ENCODE measurements at regions not wholly inside any gene's neighbourhood (a gene's known extent, or its start where the extent isn't known, plus 50 kb on each side); places are given as distances from the start of the nearest gene placed in this dataset.

DNA sequence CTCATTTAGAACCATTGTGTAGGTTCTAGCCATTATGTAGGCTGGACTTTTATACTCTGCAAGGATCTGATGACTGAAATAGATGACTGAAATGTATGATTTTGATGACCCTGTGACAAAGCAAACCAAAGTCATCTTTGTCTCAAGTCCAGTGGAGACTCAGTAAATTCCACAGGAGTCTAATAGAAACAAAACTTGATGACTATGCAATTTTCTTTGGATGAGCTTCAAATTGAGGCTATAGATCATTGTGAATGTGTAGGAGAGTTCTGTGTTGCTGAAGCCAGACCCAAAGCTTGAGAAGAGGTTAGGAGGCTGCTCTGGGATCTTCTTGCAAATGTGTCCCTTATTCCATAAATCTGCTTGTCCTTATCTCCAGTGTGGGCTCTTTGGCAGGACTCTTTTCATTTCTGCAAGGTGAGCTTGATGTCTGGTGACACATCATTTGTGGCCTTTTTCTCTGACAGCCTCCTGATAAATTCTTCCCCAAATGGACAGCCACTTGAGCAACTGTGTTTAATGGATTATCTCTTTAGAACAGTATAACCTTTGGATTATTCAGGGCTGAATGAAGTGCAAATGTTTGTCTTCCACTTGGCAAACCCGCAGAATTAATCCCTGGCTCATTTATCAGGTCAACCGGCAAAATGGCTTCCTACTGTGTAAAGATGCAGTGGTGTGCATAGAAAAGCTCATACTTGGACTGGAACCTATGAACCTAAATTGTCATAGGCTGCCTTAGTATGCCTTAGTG, 235.1 kb upstream of the ANKH start:
- no peak overlapping the region for H3K4me2 ChIP-seq (replicated peaks; ENCODE audit: low read depth, low read length, poor library complexity, severe bottlenecking)
- H3K4me1 ChIP-seq (ENCODE audit: control insufficient read depth in 2 of 2, insufficient read depth in 2 of 2, low read length in 2 of 2), result no peaks in the 10 kb centered on the region
- ATAC-seq (ENCODE audit: low read depth) (no peak), DNase-seq (no peak)
- no peak overlapping the region for H3K9ac ChIP-seq (ENCODE audit: low read length)
- H3K4me1 Mint-ChIP-seq, result no peaks in the 10 kb centered on the region
- ChIA-PET CTCF (interaction anchor here (0.6 to 2.0 kb wide), 5 partner anchors 8 to 1350 kb away, joined by 3 to 8 read pairs (median 7); no protein-coding TSS in a partner anchor), POLR2A (no interaction called here)
- peaks cover 8% of the 10 kb centered on the region for H3K27me3 Mint-ChIP-seq
- H3K4me3 ChIP-seq (ENCODE audit: control extremely low read depth in 1 of 5, extremely low read depth in 1 of 5, insufficient read depth in 1 of 5, low read depth in 2 of 5, low read length in 4 of 5), result no peak overlapping the region
- no peak overlapping the region for H3K27ac Mint-ChIP-seq
- no peaks in the 10 kb centered on the region for H3K9me3 Mint-ChIP-seq (ENCODE audit: insufficient read depth)
- no peaks in the 10 kb centered on the region for H3K79me2 ChIP-seq (ENCODE audit: control insufficient read depth, insufficient read depth, low read length)
- WGBS (ENCODE audit: insufficient coverage), result 100% methylated on average over 1 of the region's 2 CpGs
- intact Hi-C loops (cut with micrococcal nuclease), result loop anchor here (5.0 kb wide), 1 partner anchor 1351 kb away; no protein-coding TSS in a partner anchor
- H3K9me3 ChIP-seq (ENCODE audit: control extremely low read depth in 1 of 3, control insufficient read depth in 2 of 3, insufficient read depth in 1 of 3, low read length in 2 of 3), result no peaks in the 10 kb centered on the region
- no peaks in the 10 kb centered on the region for H3K27me3 ChIP-seq (replicated peaks in 1 of 4; ENCODE audit: control extremely low read depth in 1 of 4, control insufficient read depth in 3 of 4, insufficient read depth in 4 of 4, low read length in 3 of 4)
- no peak overlapping the region for H3K27ac ChIP-seq (ENCODE audit: low read length in 2 of 2)
- TF ChIP-seq, protein P1, sequence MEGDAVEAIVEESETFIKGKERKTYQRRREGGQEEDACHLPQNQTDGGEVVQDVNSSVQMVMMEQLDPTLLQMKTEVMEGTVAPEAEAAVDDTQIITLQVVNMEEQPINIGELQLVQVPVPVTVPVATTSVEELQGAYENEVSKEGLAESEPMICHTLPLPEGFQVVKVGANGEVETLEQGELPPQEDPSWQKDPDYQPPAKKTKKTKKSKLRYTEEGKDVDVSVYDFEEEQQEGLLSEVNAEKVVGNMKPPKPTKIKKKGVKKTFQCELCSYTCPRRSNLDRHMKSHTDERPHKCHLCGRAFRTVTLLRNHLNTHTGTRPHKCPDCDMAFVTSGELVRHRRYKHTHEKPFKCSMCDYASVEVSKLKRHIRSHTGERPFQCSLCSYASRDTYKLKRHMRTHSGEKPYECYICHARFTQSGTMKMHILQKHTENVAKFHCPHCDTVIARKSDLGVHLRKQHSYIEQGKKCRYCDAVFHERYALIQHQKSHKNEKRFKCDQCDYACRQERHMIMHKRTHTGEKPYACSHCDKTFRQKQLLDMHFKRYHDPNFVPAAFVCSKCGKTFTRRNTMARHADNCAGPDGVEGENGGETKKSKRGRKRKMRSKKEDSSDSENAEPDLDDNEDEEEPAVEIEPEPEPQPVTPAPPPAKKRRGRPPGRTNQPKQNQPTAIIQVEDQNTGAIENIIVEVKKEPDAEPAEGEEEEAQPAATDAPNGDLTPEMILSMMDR (IDR thresholded peaks at IDR 0.05), result no peak
- TF ChIP-seq EZH2 (IDR thresholded peaks at IDR 0.05; ENCODE audit: borderline replicate concordance, insufficient read depth, low read depth, low read length, poor library complexity, severe bottlenecking), result no peak
- H4K20me1 ChIP-seq (ENCODE audit: control insufficient read depth, insufficient read depth, low read length, poor library complexity, severe bottlenecking), result no peaks in the 10 kb centered on the region
- H2AFZ ChIP-seq (ENCODE audit: insufficient read depth, low read depth, low read length, poor library complexity, severe bottlenecking), result no peak overlapping the region
- no peaks in the 10 kb centered on the region for H3K36me3 ChIP-seq (replicated peaks in 1 of 2; ENCODE audit: control extremely low read depth in 1 of 2, control insufficient read depth in 1 of 2, extremely low read depth in 1 of 2, insufficient read depth in 2 of 2, low read length in 1 of 2)
- no peak overlapping the region for H3K4me3 Mint-ChIP-seq

DNA sequence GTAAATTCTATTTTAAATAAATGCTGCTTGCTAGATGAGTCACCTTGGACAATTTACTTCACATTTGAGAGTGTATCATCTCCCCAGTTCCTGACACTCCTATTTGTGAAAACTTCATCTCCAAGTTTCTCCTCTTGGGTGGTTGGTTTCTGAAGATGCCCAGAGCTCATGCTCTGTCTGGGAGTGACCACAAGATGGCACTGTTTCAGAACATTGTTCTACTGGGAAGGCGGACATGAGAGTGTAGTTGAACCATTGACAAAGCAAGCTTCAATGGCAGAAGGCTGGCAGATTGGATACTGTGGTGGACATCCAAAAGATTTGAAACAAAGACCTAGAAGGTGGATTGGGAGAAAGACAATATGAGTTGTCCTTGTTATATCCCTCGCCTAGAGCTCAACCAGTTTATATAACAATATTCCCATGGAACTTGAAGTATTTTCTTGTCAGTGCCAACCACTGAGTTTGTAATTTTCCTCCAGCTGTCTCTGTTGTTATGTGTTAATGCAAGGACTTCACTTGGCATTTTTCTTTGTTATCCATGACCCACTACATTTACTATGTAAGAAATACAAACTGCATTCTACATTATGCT, 234.3 kb upstream of the ANKH start:
- Histone ChIP-seq H3K4me3 (ENCODE audit: control extremely low read depth in 1 of 5, extremely low read depth in 1 of 5, insufficient read depth in 1 of 5, low read depth in 2 of 5, low read length in 4 of 5) (no peak overlapping the region), H3K4me2 (replicated peaks; ENCODE audit: low read depth, low read length, poor library complexity, severe bottlenecking) (no peak overlapping the region), H3K9ac (ENCODE audit: low read length) (no peak overlapping the region), H3K79me2 (ENCODE audit: control insufficient read depth, insufficient read depth, low read length) (no peaks in the 10 kb centered on the region), H3K36me3 (replicated peaks in 1 of 2; ENCODE audit: control extremely low read depth in 1 of 2, control insufficient read depth in 1 of 2, extremely low read depth in 1 of 2, insufficient read depth in 2 of 2, low read length in 1 of 2) (no peaks in the 10 kb centered on the region), H3K27me3 (replicated peaks in 1 of 4; ENCODE audit: control extremely low read depth in 1 of 4, control insufficient read depth in 3 of 4, insufficient read depth in 4 of 4, low read length in 3 of 4) (no peaks in the 10 kb centered on the region), H3K9me3 (ENCODE audit: control extremely low read depth in 1 of 3, control insufficient read depth in 2 of 3, insufficient read depth in 1 of 3, low read length in 2 of 3) (no peaks in the 10 kb centered on the region), H4K20me1 (ENCODE audit: control insufficient read depth, insufficient read depth, low read length, poor library complexity, severe bottlenecking) (no peaks in the 10 kb centered on the region), H2AFZ (ENCODE audit: insufficient read depth, low read depth, low read length, poor library complexity, severe bottlenecking) (no peak overlapping the region), H3K27ac (ENCODE audit: low read length in 2 of 2) (no peak overlapping the region), H3K4me1 (ENCODE audit: control insufficient read depth in 2 of 2, insufficient read depth in 2 of 2, low read length in 2 of 2) (no peaks in the 10 kb centered on the region)
- no peak overlapping the region for H3K27ac Mint-ChIP-seq
- DNase-seq (peak; percentile 30), ATAC-seq (ENCODE audit: low read depth) (no peak)
- H3K4me1 Mint-ChIP-seq, result no peaks in the 10 kb centered on the region
- WGBS (ENCODE audit: insufficient coverage), result 33% methylated on average over 1 of the region's 2 CpGs
- ChIA-PET POLR2A (no interaction called here), CTCF (interaction anchor here (0.6 to 2.0 kb wide), 5 partner anchors 9 to 1351 kb away, joined by 3 to 8 read pairs (median 7); no protein-coding TSS in a partner anchor)
- peaks cover 8% of the 10 kb centered on the region for H3K27me3 Mint-ChIP-seq
- TF ChIP-seq EZH2 (IDR thresholded peaks at IDR 0.05; ENCODE audit: borderline replicate concordance, insufficient read depth, low read depth, low read length, poor library complexity, severe bottlenecking), result no peak
- TF ChIP-seq, protein P1 (IDR thresholded peaks at IDR 0.05), result peak; percentile 78
- H3K4me3 Mint-ChIP-seq, result no peak overlapping the region
- H3K9me3 Mint-ChIP-seq (ENCODE audit: insufficient read depth), result no peaks in the 10 kb centered on the region
- intact Hi-C loops (cut with micrococcal nuclease), result loop anchor here (5.0 kb wide), 1 partner anchor 1351 kb away; no protein-coding TSS in a partner anchor

Measured in B cell (primary cell).